ENCODE measurements at regions not wholly inside any gene's neighbourhood (a gene's known extent, or its start where the extent isn't known, plus 50 kb on each side); places are given as distances from the start of the nearest gene placed in this dataset.

DNA sequence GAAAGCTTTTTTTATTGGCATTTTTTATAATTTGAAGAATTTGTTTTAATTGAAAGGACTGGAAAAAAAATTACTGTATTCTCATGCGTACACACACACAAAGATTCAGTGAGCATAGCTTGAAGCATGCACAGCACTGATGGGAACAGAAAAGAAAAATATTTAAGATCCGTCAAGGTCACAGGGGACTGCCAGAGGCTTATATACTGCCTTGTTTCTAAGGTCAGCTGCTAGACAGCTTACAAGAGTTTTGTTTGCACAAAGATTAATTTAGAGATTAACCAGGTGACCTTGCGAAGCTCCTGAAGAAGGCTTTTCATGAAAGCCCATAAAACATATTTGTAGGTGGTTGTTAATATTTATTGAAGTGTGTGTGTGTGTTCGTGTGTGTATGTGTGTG lies 396.3 kb downstream of the TRIB2 start:
- H3K36me3 ChIP-seq (ENCODE audit: control insufficient read depth, insufficient read depth, low read length): no peaks in the 10 kb centered on the region
- no peak for DNase-seq (ENCODE audit: low read depth in 4 of 6, low spot score in 6 of 6)
- 36% methylated on average over 1 of the region's 4 CpGs for WGBS (ENCODE audit: insufficient coverage)
- H3K4me1 ChIP-seq (ENCODE audit: control insufficient read depth, insufficient read depth, low read length): no peaks in the 10 kb centered on the region
- no peak overlapping the region for H3K4me3 ChIP-seq (ENCODE audit: low read depth, low read length)
- no peak overlapping the region for H3K27ac ChIP-seq (ENCODE audit: low read depth, low read length)
- no peaks in the 10 kb centered on the region for H3K27me3 ChIP-seq (ENCODE audit: control insufficient read depth, insufficient read depth, low read length)
- H3K9me3 ChIP-seq (ENCODE audit: control insufficient read depth, insufficient read depth, low read length): no peaks in the 10 kb centered on the region

DNA sequence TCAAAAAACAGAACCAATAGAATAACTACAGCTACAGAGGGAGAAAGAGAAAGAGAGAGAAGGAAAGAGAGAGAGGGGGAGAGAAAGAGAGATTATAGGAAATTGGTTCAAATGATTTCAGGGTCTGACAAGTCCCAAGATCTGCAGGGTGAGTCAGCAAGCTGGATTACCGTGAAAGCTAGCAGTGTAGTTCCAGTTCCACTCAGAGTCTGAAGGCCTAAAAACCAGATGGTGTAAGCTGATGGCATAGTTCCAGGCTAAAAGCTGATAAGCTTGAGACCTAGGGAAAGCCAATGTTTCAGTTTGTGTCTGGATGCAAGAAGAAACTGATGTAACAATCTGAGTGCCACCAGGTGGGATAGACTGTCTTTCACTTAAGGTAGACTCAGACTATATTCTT lies 397.7 kb downstream of the TRIB2 start:
- Histone ChIP-seq H3K27me3 (ENCODE audit: control insufficient read depth, insufficient read depth, low read length) (no peaks in the 10 kb centered on the region), H3K36me3 (ENCODE audit: control insufficient read depth, insufficient read depth, low read length) (no peaks in the 10 kb centered on the region), H3K4me1 (ENCODE audit: control insufficient read depth, insufficient read depth, low read length) (no peaks in the 10 kb centered on the region), H3K27ac (ENCODE audit: low read depth, low read length) (no peak overlapping the region), H3K9me3 (ENCODE audit: control insufficient read depth, insufficient read depth, low read length) (no peaks in the 10 kb centered on the region), H3K4me3 (ENCODE audit: low read depth, low read length) (no peak overlapping the region)
- peak in 1 of 6 donors; percentile 54 for DNase-seq (ENCODE audit: low read depth in 4 of 6, low spot score in 6 of 6)
- 70% methylated on average over 1 of the region's 1 CpG for WGBS (ENCODE audit: insufficient coverage)

DNA sequence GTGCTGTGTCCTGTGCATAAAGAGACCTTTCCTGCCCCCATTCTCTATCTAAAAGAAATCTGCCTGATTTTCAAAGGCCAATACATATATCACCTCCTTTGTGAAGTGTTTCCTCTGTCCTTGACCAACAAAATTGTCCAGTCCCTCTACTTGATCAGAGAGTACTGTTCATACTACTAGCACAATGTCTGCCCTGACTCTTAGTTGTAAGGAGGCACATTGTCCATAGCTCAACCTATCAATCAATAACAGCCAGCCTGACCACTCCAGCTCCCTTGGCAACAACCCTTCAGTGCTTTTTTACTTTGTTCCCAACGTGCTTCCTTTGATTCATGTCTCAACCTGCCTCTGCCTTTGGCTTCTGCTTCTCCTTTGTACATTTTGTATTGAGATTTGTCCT lies 398.9 kb downstream of the TRIB2 start:
- no CpG with 5 or more reads among the region's 1 CpG for WGBS (ENCODE audit: insufficient coverage)
- Histone ChIP-seq H3K36me3 (ENCODE audit: control insufficient read depth, insufficient read depth, low read length) (no peaks in the 10 kb centered on the region), H3K4me1 (ENCODE audit: control insufficient read depth, insufficient read depth, low read length) (no peaks in the 10 kb centered on the region), H3K9me3 (ENCODE audit: control insufficient read depth, insufficient read depth, low read length) (no peaks in the 10 kb centered on the region), H3K4me3 (ENCODE audit: low read depth, low read length) (no peak overlapping the region), H3K27me3 (ENCODE audit: control insufficient read depth, insufficient read depth, low read length) (no peaks in the 10 kb centered on the region), H3K27ac (ENCODE audit: low read depth, low read length) (no peak overlapping the region)
- DNase-seq (ENCODE audit: low read depth in 4 of 6, low spot score in 6 of 6): no peak

DNA sequence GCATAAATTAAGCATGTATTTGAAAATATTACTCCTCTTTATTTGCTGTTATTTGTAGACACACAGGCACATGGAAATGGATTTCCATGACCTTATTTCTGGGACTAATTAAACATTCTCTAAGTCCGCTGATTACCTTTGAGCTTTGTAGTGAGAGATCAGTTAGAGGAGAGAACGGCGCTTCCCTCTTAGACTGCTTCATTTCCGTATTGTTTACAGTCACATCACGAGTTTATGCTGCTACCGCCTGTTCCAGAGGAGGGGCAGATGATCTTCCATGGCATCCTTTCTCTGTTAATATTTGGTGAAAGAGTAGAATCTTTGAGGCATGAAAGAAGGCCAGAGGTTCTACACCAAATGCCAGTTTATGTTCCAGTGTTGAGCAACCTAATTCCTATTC lies 404.4 kb downstream of the TRIB2 start:
- WGBS (ENCODE audit: insufficient coverage): 79% methylated on average over 2 of the region's 6 CpGs
- Histone ChIP-seq H3K27ac (ENCODE audit: low read depth, low read length) (no peak overlapping the region), H3K27me3 (ENCODE audit: control insufficient read depth, insufficient read depth, low read length) (no peaks in the 10 kb centered on the region), H3K36me3 (ENCODE audit: control insufficient read depth, insufficient read depth, low read length) (no peaks in the 10 kb centered on the region), H3K4me1 (ENCODE audit: control insufficient read depth, insufficient read depth, low read length) (no peaks in the 10 kb centered on the region), H3K4me3 (ENCODE audit: low read depth, low read length) (no peak overlapping the region), H3K9me3 (ENCODE audit: control insufficient read depth, insufficient read depth, low read length) (no peaks in the 10 kb centered on the region)
- DNase-seq (ENCODE audit: low read depth in 4 of 6, low spot score in 6 of 6): peak in 2 of 6 donors; percentile 12 to 60

DNA sequence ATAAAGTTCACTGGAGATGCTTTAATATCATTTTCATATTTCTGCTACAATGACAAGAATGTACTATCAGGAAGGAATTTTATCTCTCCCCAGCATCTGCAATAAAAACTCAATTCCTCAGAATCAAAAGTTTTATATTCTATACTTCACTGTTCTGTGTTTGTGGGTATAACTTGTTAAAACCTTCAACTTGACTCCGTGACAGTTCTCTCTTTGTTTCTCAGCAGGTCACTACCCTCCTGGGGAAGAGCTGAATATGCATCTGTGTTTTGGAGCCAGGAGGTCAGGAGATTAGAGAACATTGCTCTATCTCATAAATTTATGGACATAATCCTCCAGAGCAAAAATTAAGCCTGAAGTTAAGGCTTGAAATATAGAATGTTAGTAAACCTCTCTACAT lies 411.4 kb downstream of the TRIB2 start:
- Histone ChIP-seq H3K27me3 (ENCODE audit: control insufficient read depth, insufficient read depth, low read length) (no peaks in the 10 kb centered on the region), H3K36me3 (ENCODE audit: control insufficient read depth, insufficient read depth, low read length) (no peaks in the 10 kb centered on the region), H3K27ac (ENCODE audit: low read depth, low read length) (no peak overlapping the region), H3K4me1 (ENCODE audit: control insufficient read depth, insufficient read depth, low read length) (no peaks in the 10 kb centered on the region), H3K9me3 (ENCODE audit: control insufficient read depth, insufficient read depth, low read length) (no peaks in the 10 kb centered on the region), H3K4me3 (ENCODE audit: low read depth, low read length) (no peak overlapping the region)
- no peak for DNase-seq (ENCODE audit: low read depth in 4 of 6, low spot score in 6 of 6)
- no CpG with 5 or more reads among the region's 1 CpG for WGBS (ENCODE audit: insufficient coverage)

DNA sequence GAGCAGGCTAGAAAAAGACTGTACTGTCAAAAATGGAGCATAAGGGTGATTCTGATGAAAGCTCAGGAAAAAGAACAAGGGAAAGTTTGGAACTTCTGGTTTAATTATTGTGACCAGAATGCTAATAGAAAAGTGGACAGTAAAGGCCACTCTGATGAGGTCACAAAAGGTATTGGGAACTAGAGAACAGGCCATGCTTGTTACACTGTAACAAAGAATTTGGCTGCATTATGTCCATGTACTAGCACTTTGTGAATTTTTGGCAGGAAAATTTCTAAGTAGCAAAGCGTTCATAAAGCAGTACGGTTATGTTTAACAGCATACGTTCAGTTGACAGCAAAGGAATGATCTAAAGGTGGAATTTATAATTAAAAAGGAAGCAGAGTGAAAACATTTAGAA lies 418.6 kb downstream of the TRIB2 start:
- no peaks in the 10 kb centered on the region for H3K27me3 ChIP-seq (ENCODE audit: control insufficient read depth, insufficient read depth, low read length)
- no peak overlapping the region for H3K27ac ChIP-seq (ENCODE audit: low read depth, low read length)
- H3K4me3 ChIP-seq (ENCODE audit: low read depth, low read length): no peak overlapping the region
- DNase-seq (ENCODE audit: low read depth in 4 of 6, low spot score in 6 of 6): no peak
- no peaks in the 10 kb centered on the region for H3K4me1 ChIP-seq (ENCODE audit: control insufficient read depth, insufficient read depth, low read length)
- 49% methylated on average over 3 of the region's 3 CpGs for WGBS (ENCODE audit: insufficient coverage)
- no peaks in the 10 kb centered on the region for H3K36me3 ChIP-seq (ENCODE audit: control insufficient read depth, insufficient read depth, low read length)
- no peaks in the 10 kb centered on the region for H3K9me3 ChIP-seq (ENCODE audit: control insufficient read depth, insufficient read depth, low read length)

DNA sequence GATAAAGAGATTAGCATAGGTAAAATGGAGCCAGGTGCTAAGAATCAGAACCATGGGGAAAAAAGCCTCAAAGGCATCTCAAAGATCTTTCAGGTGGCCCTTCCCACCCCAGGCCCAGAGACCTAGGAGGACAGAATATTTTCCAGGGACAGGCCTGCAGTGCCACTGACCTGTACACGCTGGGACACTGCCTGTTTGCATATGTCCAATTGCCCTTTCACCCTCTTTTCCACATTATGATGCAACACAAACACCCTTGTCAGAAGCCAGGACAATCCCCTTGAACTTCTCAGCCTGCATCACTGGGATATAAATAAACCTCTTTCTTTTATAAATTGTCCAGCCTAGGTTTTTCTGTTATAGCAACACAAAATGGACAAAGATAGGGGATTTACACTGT lies 419.1 kb downstream of the TRIB2 start:
- Histone ChIP-seq H3K4me3 (ENCODE audit: low read depth, low read length) (no peak overlapping the region), H3K4me1 (ENCODE audit: control insufficient read depth, insufficient read depth, low read length) (no peaks in the 10 kb centered on the region), H3K27me3 (ENCODE audit: control insufficient read depth, insufficient read depth, low read length) (no peaks in the 10 kb centered on the region), H3K9me3 (ENCODE audit: control insufficient read depth, insufficient read depth, low read length) (no peaks in the 10 kb centered on the region), H3K36me3 (ENCODE audit: control insufficient read depth, insufficient read depth, low read length) (no peaks in the 10 kb centered on the region), H3K27ac (ENCODE audit: low read depth, low read length) (no peak overlapping the region)
- WGBS (ENCODE audit: insufficient coverage): 73% methylated on average over 1 of the region's 1 CpG
- no peak for DNase-seq (ENCODE audit: low read depth in 4 of 6, low spot score in 6 of 6)

DNA sequence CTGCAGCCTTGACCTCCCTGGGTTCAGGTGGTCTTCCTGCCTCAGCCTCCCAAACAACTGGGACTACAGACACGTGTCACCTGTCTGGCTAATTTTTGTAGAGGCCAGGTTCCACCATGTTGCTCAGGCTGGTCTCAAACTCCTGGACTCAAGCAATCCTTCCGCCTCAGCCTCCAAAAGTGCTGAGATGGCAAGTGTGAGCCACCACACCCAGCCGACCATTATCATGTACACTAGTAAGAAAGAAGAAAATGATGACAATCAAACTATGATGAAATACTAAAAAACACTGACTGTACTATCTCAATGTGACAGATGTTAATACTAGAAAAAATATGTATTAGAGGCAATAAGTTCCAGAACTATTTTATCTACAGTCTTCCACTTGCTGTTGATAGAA lies 420.9 kb downstream of the TRIB2 start:
- no peaks in the 10 kb centered on the region for H3K9me3 ChIP-seq (ENCODE audit: control insufficient read depth, insufficient read depth, low read length)
- H3K27ac ChIP-seq (ENCODE audit: low read depth, low read length): no peak overlapping the region
- no peak overlapping the region for H3K4me3 ChIP-seq (ENCODE audit: low read depth, low read length)
- DNase-seq (ENCODE audit: low read depth in 4 of 6, low spot score in 6 of 6): no peak
- no peaks in the 10 kb centered on the region for H3K36me3 ChIP-seq (ENCODE audit: control insufficient read depth, insufficient read depth, low read length)
- no peaks in the 10 kb centered on the region for H3K4me1 ChIP-seq (ENCODE audit: control insufficient read depth, insufficient read depth, low read length)
- WGBS (ENCODE audit: insufficient coverage): 93% methylated on average over 2 of the region's 3 CpGs
- H3K27me3 ChIP-seq (ENCODE audit: control insufficient read depth, insufficient read depth, low read length): no peaks in the 10 kb centered on the region

DNA sequence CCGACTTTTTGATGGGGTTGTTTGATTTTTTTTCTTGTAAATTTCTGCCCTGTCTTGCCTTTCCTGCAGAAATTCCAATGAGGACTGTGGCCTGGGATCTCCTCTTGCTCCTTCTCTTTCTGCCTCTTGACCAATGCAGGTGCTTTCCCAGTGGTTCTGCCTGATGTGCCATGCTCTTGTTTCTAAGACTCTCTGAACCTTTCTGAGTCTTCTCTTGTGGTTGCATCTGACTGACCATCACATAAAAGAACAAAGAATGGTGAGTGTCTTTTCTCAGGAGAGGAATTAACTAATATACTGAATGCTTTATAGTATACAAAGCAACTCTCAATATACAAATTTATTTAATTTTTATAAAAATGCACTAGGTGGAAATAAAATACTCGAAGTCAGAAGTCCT lies 424.6 kb downstream of the TRIB2 start:
- Histone ChIP-seq H3K27ac (ENCODE audit: low read depth, low read length) (no peak overlapping the region), H3K9me3 (ENCODE audit: control insufficient read depth, insufficient read depth, low read length) (no peaks in the 10 kb centered on the region), H3K36me3 (ENCODE audit: control insufficient read depth, insufficient read depth, low read length) (no peaks in the 10 kb centered on the region), H3K4me1 (ENCODE audit: control insufficient read depth, insufficient read depth, low read length) (no peaks in the 10 kb centered on the region), H3K27me3 (ENCODE audit: control insufficient read depth, insufficient read depth, low read length) (no peaks in the 10 kb centered on the region), H3K4me3 (ENCODE audit: low read depth, low read length) (no peak overlapping the region)
- DNase-seq (ENCODE audit: low read depth in 4 of 6, low spot score in 6 of 6): no peak
- no CpG with 5 or more reads among the region's 2 CpGs for WGBS (ENCODE audit: insufficient coverage)

DNA sequence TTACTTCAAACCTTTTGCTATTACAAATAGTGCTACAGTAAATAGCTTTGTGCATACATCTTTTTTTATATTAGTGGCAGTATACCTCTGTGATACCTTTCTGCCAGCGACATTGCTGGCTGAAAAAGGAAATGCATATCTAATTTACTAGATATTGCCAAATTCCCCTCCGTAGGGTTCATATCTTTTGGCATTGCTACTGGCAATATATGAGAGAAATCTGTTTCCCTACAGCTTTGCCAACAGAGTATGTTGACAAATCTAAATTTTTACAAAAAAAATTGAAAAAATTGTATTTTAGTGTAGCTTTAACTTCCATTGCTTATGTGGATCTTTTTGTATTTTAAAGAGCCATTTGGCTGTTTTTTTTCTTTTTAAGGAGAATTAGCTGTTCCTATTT lies 426.7 kb downstream of the TRIB2 start:
- H3K4me3 ChIP-seq (ENCODE audit: low read depth, low read length): no peak overlapping the region
- H3K27me3 ChIP-seq (ENCODE audit: control insufficient read depth, insufficient read depth, low read length): no peaks in the 10 kb centered on the region
- no peaks in the 10 kb centered on the region for H3K36me3 ChIP-seq (ENCODE audit: control insufficient read depth, insufficient read depth, low read length)
- WGBS (ENCODE audit: insufficient coverage): no CpG with 5 or more reads among the region's 2 CpGs
- DNase-seq (ENCODE audit: low read depth in 4 of 6, low spot score in 6 of 6): peak in 1 of 6 donors; percentile 85
- no peak overlapping the region for H3K27ac ChIP-seq (ENCODE audit: low read depth, low read length)
- H3K9me3 ChIP-seq (ENCODE audit: control insufficient read depth, insufficient read depth, low read length): no peaks in the 10 kb centered on the region
- H3K4me1 ChIP-seq (ENCODE audit: control insufficient read depth, insufficient read depth, low read length): no peaks in the 10 kb centered on the region

All from spinal cord (tissue), 9 donors.